OCI-LY3 (cell line): ENCODE measurements at regions not wholly inside any gene's neighbourhood (a gene's known extent, or its start where the extent isn't known, plus 50 kb on each side); places are given as distances from the start of the nearest gene placed in this dataset.

Experiments used
- H2AFZ ChIP-seq: fragments of 200-600, 300-600 bp; shearing (Covaris generic); 2 replicates; pipeline ENCODE4 v1.6.0; 2014; ENCODE audit warnings: antibody characterized with exemption, low read depth, low read length
- H3K27ac ChIP-seq: fragments of 200-600, 300-600 bp; sonication (generic); 2 replicates; pipeline ENCODE4 v1.5.1; 2014; ENCODE audit warnings: mild to moderate bottlenecking, low read length, moderate library complexity, mixed read lengths
- H3K27me3 ChIP-seq: fragments of 200-600, 300-600 bp; sonication (generic); 2 replicates; pipeline ENCODE4 v1.6.1; 2014; ENCODE audit warnings: low read depth, low read length, mixed read lengths
- H3K36me3 ChIP-seq: fragments of 200-600, 300-600 bp; sonication (generic); replicated peaks from 2 replicates; pipeline ENCODE3; 2014; ENCODE audit warnings: low read depth, low read length, mixed read lengths
- H3K4me1 ChIP-seq: fragments of 300-600, 200-600 bp; sonication (generic); 2 replicates; pipeline ENCODE4 v1.6.1; 2014; ENCODE audit warnings: low read length, mixed read lengths
- H3K4me2 ChIP-seq: fragments of 200-600, 300-600 bp; sonication (generic); 2 replicates; pipeline ENCODE4 v1.6.1; 2014; ENCODE audit warnings: low read length, mixed read lengths
- H3K4me3 ChIP-seq: fragments of 300-600, 200-600 bp; sonication (generic); 2 replicates; pipeline ENCODE4 v1.5.1; 2014; ENCODE audit warnings: antibody characterized with exemption, mild to moderate bottlenecking, low read length, moderate library complexity
- H3K79me2 ChIP-seq: fragments of 300-600, 200-600 bp; shearing (Covaris generic); 2 replicates; pipeline ENCODE4 v1.6.1; 2014; ENCODE audit warnings: mild to moderate bottlenecking, low read length, mixed read lengths
- H3K9ac ChIP-seq: fragments of 300-600, 200-600 bp; shearing (Covaris generic); 2 replicates; pipeline ENCODE4 v1.6.0; 2014; ENCODE audit warnings: mild to moderate bottlenecking, low read length, moderate library complexity
- H3K9me3 ChIP-seq: fragments of 200-600, 300-600 bp; shearing (Covaris generic); 2 replicates; pipeline ENCODE4 v1.6.1; 2014; ENCODE audit warnings: low read length, mixed read lengths; ENCODE audit not compliant: insufficient read depth
- H4K20me1 ChIP-seq: fragments of 200-600, 300-600 bp; sonication (generic); 2 replicates; pipeline ENCODE4 v1.6.1; 2016; ENCODE audit warnings: low read length, mixed read lengths; ENCODE audit not compliant: insufficient read depth
- EZH2phosphoT487 ChIP-seq: fragments of 200-600 bp; shearing (Covaris generic); IDR thresholded peaks from 2 replicates; pipeline ENCODE4 v1.6.1; 2018; ENCODE audit warnings: antibody characterized with exemption, mixed run types, low read depth
- TF ChIP-seq, protein P1 (sequence below): fragments of 200-600, 300-600 bp; sonication (generic); IDR thresholded peaks from 2 replicates; pipeline ENCODE4 v1.5.1; 2014; ENCODE audit warnings: antibody characterized with exemption, low read length, low read depth

DNA sequence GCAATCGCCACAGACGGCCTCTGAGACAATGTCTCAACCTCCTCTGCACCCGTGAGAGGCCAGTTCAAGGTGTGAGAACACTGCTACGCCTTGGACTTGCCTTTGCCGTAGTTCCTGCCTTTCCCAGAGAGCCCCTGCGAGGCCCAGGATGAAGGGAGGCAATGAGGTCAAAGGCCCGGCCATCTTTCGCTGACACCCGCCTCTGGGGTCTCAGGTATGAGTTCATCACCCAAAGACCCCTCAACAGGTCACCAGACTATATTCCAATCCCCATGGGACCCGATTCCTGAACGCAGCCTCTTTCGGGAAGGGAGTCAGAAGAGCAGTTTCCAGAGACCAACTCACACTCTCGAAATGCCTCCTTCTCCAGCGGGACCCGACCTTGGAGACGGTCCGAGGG, 573.5 kb downstream of the KCNJ18 start:
- no peaks in the 10 kb centered on the region for H3K9me3 ChIP-seq
- no peaks in the 10 kb centered on the region for H3K79me2 ChIP-seq
- H4K20me1 ChIP-seq: no peaks in the 10 kb centered on the region
- H3K27me3 ChIP-seq: no peaks in the 10 kb centered on the region
- H3K27ac ChIP-seq: no peak overlapping the region
- TF ChIP-seq, protein P1, sequence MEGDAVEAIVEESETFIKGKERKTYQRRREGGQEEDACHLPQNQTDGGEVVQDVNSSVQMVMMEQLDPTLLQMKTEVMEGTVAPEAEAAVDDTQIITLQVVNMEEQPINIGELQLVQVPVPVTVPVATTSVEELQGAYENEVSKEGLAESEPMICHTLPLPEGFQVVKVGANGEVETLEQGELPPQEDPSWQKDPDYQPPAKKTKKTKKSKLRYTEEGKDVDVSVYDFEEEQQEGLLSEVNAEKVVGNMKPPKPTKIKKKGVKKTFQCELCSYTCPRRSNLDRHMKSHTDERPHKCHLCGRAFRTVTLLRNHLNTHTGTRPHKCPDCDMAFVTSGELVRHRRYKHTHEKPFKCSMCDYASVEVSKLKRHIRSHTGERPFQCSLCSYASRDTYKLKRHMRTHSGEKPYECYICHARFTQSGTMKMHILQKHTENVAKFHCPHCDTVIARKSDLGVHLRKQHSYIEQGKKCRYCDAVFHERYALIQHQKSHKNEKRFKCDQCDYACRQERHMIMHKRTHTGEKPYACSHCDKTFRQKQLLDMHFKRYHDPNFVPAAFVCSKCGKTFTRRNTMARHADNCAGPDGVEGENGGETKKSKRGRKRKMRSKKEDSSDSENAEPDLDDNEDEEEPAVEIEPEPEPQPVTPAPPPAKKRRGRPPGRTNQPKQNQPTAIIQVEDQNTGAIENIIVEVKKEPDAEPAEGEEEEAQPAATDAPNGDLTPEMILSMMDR: no peak
- no peak for TF ChIP-seq EZH2phosphoT487
- H3K36me3 ChIP-seq: no peaks in the 10 kb centered on the region
- no peak overlapping the region for H3K9ac ChIP-seq
- no peak overlapping the region for H3K4me3 ChIP-seq
- H2AFZ ChIP-seq: no peak overlapping the region
- no peaks in the 10 kb centered on the region for H3K4me1 ChIP-seq
- no peak overlapping the region for H3K4me2 ChIP-seq

DNA sequence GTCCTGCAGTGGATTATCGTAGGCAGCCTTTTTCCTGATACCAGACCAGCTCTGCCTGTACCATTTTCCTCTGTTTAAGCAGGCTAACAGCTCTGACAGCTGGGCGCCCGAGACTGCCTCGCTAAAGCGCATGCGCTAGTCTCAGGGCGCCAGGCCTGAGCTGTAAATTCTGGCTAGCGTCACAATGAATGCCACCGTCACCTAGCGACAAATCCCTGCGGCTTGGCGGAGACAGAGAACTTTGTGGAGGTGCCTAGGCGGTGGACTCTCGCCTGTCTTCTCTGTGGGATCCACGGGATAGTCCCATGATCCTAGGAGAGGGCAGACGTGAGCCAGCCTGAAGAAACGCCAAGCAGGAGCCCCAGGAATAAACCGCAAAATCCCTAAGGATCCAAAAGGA, 573.9 kb downstream of the KCNJ18 start:
- no peaks in the 10 kb centered on the region for H3K9me3 ChIP-seq
- H3K27me3 ChIP-seq: no peaks in the 10 kb centered on the region
- no peak overlapping the region for H3K4me2 ChIP-seq
- no peaks in the 10 kb centered on the region for H3K4me1 ChIP-seq
- H3K9ac ChIP-seq: no peak overlapping the region
- H4K20me1 ChIP-seq: no peaks in the 10 kb centered on the region
- H3K36me3 ChIP-seq: no peaks in the 10 kb centered on the region
- H3K4me3 ChIP-seq: no peak overlapping the region
- no peak for TF ChIP-seq EZH2phosphoT487
- TF ChIP-seq, protein P1: no peak
- no peaks in the 10 kb centered on the region for H3K79me2 ChIP-seq
- no peak overlapping the region for H2AFZ ChIP-seq
- no peak overlapping the region for H3K27ac ChIP-seq

DNA sequence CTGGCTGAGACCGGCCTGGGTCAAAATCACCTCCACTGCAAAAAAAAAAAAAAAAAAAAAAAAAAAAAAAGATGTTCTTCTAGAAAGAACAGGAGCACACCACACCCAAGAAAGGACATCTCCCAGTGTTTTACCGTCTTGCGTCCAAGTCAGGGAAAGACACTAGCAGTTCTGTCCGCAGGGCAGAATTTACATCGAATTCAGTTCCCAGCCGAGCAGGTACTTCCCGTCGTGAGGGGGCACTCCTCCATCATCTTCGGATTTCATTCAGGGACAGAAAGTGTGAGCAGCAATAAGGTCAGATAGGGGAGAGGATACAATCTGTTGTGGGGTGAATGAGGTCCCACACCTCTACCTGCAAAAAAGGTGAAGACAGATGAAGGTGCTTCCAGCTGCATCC, 574.7 kb downstream of the KCNJ18 start:
- Histone ChIP-seq H3K4me3 (no peak overlapping the region), H4K20me1 (no peaks in the 10 kb centered on the region), H2AFZ (no peak overlapping the region), H3K9me3 (no peaks in the 10 kb centered on the region), H3K27me3 (no peaks in the 10 kb centered on the region), H3K4me1 (no peaks in the 10 kb centered on the region), H3K36me3 (no peaks in the 10 kb centered on the region), H3K79me2 (no peaks in the 10 kb centered on the region), H3K4me2 (no peak overlapping the region), H3K9ac (no peak overlapping the region), H3K27ac (no peak overlapping the region)
- TF ChIP-seq EZH2phosphoT487: no peak

DNA sequence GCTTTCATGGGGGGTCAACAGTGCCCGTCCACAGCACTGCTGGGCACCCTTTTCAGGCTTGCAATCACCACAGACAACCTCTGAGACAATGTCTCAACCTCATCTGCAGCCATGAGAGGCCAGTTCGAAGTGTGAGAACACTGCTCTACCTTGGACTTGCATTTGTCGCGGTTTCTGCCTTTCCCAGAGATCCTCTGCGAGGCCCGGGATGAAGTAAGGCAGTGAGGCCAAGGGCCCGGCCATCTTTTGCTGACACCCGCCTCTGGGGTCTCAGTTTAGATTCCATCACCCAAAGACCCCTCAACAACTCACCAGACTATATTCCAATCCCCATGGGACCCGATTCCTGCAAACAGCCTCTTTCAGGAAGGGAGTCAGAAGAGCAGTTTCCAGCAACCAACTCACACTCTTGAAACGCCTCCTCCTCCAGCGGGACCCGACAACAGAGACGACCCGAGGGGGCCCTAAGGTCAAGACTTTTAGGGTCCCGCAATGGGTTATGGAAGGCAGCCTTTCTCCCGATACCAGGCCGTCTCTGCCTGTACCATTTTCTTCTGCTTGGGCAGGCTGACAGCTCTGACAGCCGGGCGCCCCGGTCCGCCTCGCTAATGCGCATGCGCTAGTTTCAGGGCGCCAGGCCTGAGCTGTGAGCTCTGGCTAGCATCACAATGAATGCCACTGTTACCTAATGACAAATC, 576.0 kb downstream of the KCNJ18 start:
- Histone ChIP-seq H3K4me3 (no peak overlapping the region), H3K36me3 (no peaks in the 10 kb centered on the region), H3K27me3 (no peaks in the 10 kb centered on the region), H3K4me2 (no peak overlapping the region), H2AFZ (no peak overlapping the region), H3K79me2 (no peaks in the 10 kb centered on the region), H3K27ac (no peak overlapping the region), H3K4me1 (no peaks in the 10 kb centered on the region), H3K9me3 (no peaks in the 10 kb centered on the region), H4K20me1 (no peaks in the 10 kb centered on the region), H3K9ac (no peak overlapping the region)
- TF ChIP-seq EZH2phosphoT487: no peak
- TF ChIP-seq, protein P1: no peak
